ENCODE measurements at regions not wholly inside any gene's neighbourhood (a gene's known extent, or its start where the extent isn't known, plus 50 kb on each side); places are given as distances from the start of the nearest gene placed in this dataset.

GRCh38 chr1:238611406-238611805 is 720.7 kb upstream of the ZP4 start:
- Histone ChIP-seq H3K36me3 (replicated peaks in 1 of 2; ENCODE audit: control insufficient read depth in 1 of 2, insufficient read depth in 2 of 2, low read length in 2 of 2) (no peaks in the 10 kb centered on the region), H3K9ac (ENCODE audit: insufficient read depth, low read depth, low read length) (no peak overlapping the region), H3K79me2 (ENCODE audit: insufficient read depth, low read length) (no peaks in the 10 kb centered on the region), H3K4me2 (ENCODE audit: low read depth, low read length) (no peak overlapping the region), H4K20me1 (ENCODE audit: insufficient read depth, low read length) (no peaks in the 10 kb centered on the region), H3K9me3 (ENCODE audit: low read length) (peaks cover 87% of the 10 kb centered on the region), H3K27ac (ENCODE audit: extremely low read length, insufficient read depth, low read length) (no peak overlapping the region), H3K4me3 (replicated peaks in 1 of 3; ENCODE audit: insufficient read depth in 1 of 3, low read depth in 2 of 3, low read length in 3 of 3) (no peak overlapping the region), H3K27me3 (ENCODE audit: control insufficient read depth in 1 of 2, insufficient read depth in 2 of 2, low read length in 2 of 2) (no peaks in the 10 kb centered on the region), H3K4me1 (ENCODE audit: insufficient read depth, low read length) (no peaks in the 10 kb centered on the region), H2AFZ (ENCODE audit: low read length) (no peak overlapping the region)
- BruUV-seq (replicated peaks), result no TSS peak
- ChIA-PET POLR2A (no interaction called here), CTCF (ENCODE audit: low intra/inter-chr PET ratio, low total read pairs) (no interaction called here)
- WGBS (ENCODE audit: low lambda C conversion rate), result 3% methylated on average over 3 of the region's 3 CpGs
- in situ Hi-C loops (cut with HindIII; ENCODE audit: extremely low pct_ligation_motif_present, low pct_unique_long_range_greater_than_20kb), result no loop called here
- FAIRE-seq, result no peak
- DNase-seq (ENCODE audit: low spot score), result no peak
- ATAC-seq, result no peak
- intact Hi-C loops (cut with micrococcal nuclease; ENCODE audit: unreplicated experiment), result no loop called here
- TF ChIP-seq RERE (CRISPR knock-in tag; IDR thresholded peaks at IDR 0.05; ENCODE audit: low read depth) (no peak), ZNF883 (CRISPR knock-in tag; IDR thresholded peaks at IDR 0.05; ENCODE audit: not compliant biosample characterization) (no peak), MED8 (CRISPR knock-in tag; IDR thresholded peaks at IDR 0.05; ENCODE audit: insufficient replicate concordance) (no peak), ZNF781 (CRISPR knock-in tag; IDR thresholded peaks at IDR 0.05; ENCODE audit: borderline replicate concordance, not compliant biosample characterization) (no peak), PHF20 (CRISPR knock-in tag; IDR thresholded peaks at IDR 0.05) (no peak), ERF (CRISPR knock-in tag; IDR thresholded peaks at IDR 0.05) (no peak), SMYD3 (CRISPR knock-in tag; IDR thresholded peaks at IDR 0.05) (no peak), EEA1 (CRISPR knock-in tag; IDR thresholded peaks at IDR 0.05; ENCODE audit: borderline replicate concordance) (no peak), ZBTB25 (CRISPR knock-in tag; IDR thresholded peaks at IDR 0.05) (no peak), ZMAT5 (CRISPR knock-in tag; IDR thresholded peaks at IDR 0.05; ENCODE audit: borderline replicate concordance, low read depth) (no peak), POLR2G (IDR thresholded peaks at IDR 0.05; ENCODE audit: low read depth, low read length) (no peak), PHF21A (CRISPR knock-in tag; IDR thresholded peaks at IDR 0.05) (no peak), ZNF264 (CRISPR knock-in tag; IDR thresholded peaks at IDR 0.05) (no peak), HMGXB4 (CRISPR knock-in tag; IDR thresholded peaks at IDR 0.05; ENCODE audit: borderline replicate concordance in 1 of 2, low read depth in 1 of 2) (no peak), ARID2 (CRISPR knock-in tag; IDR thresholded peaks at IDR 0.05; ENCODE audit: borderline replicate concordance) (no peak), ZNF496 (CRISPR knock-in tag; IDR thresholded peaks at IDR 0.05; ENCODE audit: insufficient replicate concordance) (no peak), SRSF4 (IDR thresholded peaks at IDR 0.05; ENCODE audit: low read depth, low read length, poor library complexity, severe bottlenecking) (no peak)
